Ascending aorta (tissue), 2 donors: ENCODE measurements at regions not wholly inside any gene's neighbourhood (a gene's known extent, or its start where the extent isn't known, plus 50 kb on each side); places are given as distances from the start of the nearest gene placed in this dataset.

ENCODE experiments used
- DNase-seq, 2 donors: peaks; one replicate each; pipeline ENCODE4 v3.0.0-alpha.2; 2019; ENCODE audit warnings: low spot score in 2 of 2
- H3K27ac ChIP-seq, 2 donors: fragments of 200-600 bp; sonication (generic); one replicate each; pipeline ENCODE4 v1.5.1; 2016 to 2017; ENCODE audit warnings: mild to moderate bottlenecking in 1 of 2
- H3K27me3 ChIP-seq: fragments of 200-600 bp; sonication (generic); one replicate; pipeline ENCODE4 v1.5.1; 2017
- H3K36me3 ChIP-seq, 2 donors: fragments of 200-600 bp; sonication (generic); one replicate each; pipeline ENCODE4 v1.5.1; 2016
- H3K4me1 ChIP-seq, 2 donors: fragments of 200-600 bp; sonication (generic); one replicate each; pipeline ENCODE4 v1.5.1; 2016 to 2017; ENCODE audit warnings: mild to moderate bottlenecking in 1 of 2
- H3K4me3 ChIP-seq, 2 donors: fragments of 200-600 bp; sonication (generic); one replicate each; pipeline ENCODE4 v1.5.1; 2016 to 2017; ENCODE audit warnings: mild to moderate bottlenecking in 1 of 2
- H3K9me3 ChIP-seq, 2 donors: fragments of 200-600 bp; sonication (generic); one replicate each; pipeline ENCODE4 v1.5.1; 2016
- CTCF ChIP-seq, 3 experiments: fragments of 200-600 bp in 2 of 3; fragments of 450-650 bp in 1 of 3; sonication (generic) in 2 of 3; IDR thresholded peaks; one replicate each; pipeline ENCODE4 v1.5.1; 2016 to 2019; ENCODE audit warnings: antibody characterized with exemption in 3 of 3, mild to moderate bottlenecking in 1 of 3, moderate library complexity in 1 of 3
- intact Hi-C: fragments of 100-400 bp; cut with DNase I; formaldehyde crosslinking; loops from one replicate; pipeline ENCODE4 v1.15.1; 2023

- H3K36me3 ChIP-seq, result no peaks in the 10 kb centered on the region
- H3K4me3 ChIP-seq, result no peak overlapping the region
- no peaks in the 10 kb centered on the region for H3K9me3 ChIP-seq
- H3K4me1 ChIP-seq, result no peaks in the 10 kb centered on the region
- DNase-seq, result no peak
- intact Hi-C loops, result no loop called here
- no peak overlapping the region for H3K27ac ChIP-seq
- no peak for TF ChIP-seq CTCF (IDR thresholded peaks at IDR 0.05)
- no peaks in the 10 kb centered on the region for H3K27me3 ChIP-seq
Observed at GRCh38 chr6:8155259-8156012, 53.1 kb upstream of the EEF1E1 start.
